HL-60 (cell line): ENCODE measurements at regions not wholly inside any gene's neighbourhood (a gene's known extent, or its start where the extent isn't known, plus 50 kb on each side); places are given as distances from the start of the nearest gene placed in this dataset.

Experiments
- DNase-seq, 2 experiments: peaks; one replicate each; pipeline ENCODE4 v3.0.0-alpha.2; 2010 to 2020; ENCODE audit warnings: low read depth in 1 of 2, low spot score in 1 of 2
- H3K27ac ChIP-seq: fragments of 250-450 bp; sonication (Bioruptor Pico); replicated peaks from 2 replicates; pipeline ENCODE4 v1.5.1; 2020; ENCODE audit warnings: mild to moderate bottlenecking, moderate library complexity
- H3K27me3 ChIP-seq: fragments of 250-450 bp; sonication (Bioruptor Pico); 2 replicates; pipeline ENCODE4 v1.5.1; 2021; ENCODE audit warnings: mild to moderate bottlenecking, moderate library complexity; ENCODE audit not compliant: insufficient read depth, poor library complexity, severe bottlenecking
- H3K4me3 ChIP-seq: replicated peaks from 2 replicates; pipeline ENCODE4 v1.5.1; 2011; ENCODE audit warnings: mild to moderate bottlenecking, control low read depth, low read length; ENCODE audit not compliant: insufficient read depth
- GABPA ChIP-seq: IDR thresholded peaks from 2 replicates; pipeline ENCODE4 v1.6.1; 2012; ENCODE audit warnings: low read depth
- POLR2AphosphoS5 ChIP-seq: IDR thresholded peaks from 2 replicates; pipeline ENCODE4 v1.6.1; 2012; ENCODE audit warnings: low read depth
- SPI1 ChIP-seq: IDR thresholded peaks from 2 replicates; pipeline ENCODE4 v1.6.1; 2012; ENCODE audit warnings: low read depth, mild to moderate bottlenecking, borderline replicate concordance
- TF ChIP-seq, protein P1 (sequence below): IDR thresholded peaks from one replicate; pipeline ENCODE4 v1.5.1; 2011; ENCODE audit warnings: low read length, control low read depth, inconsistent platforms; ENCODE audit not compliant: insufficient read depth
- TF ChIP-seq, protein P2 (sequence below): IDR thresholded peaks from 2 replicates; pipeline ENCODE4 v1.6.1; 2012; ENCODE audit warnings: low read depth; ENCODE audit not compliant: insufficient replicate concordance

DNA sequence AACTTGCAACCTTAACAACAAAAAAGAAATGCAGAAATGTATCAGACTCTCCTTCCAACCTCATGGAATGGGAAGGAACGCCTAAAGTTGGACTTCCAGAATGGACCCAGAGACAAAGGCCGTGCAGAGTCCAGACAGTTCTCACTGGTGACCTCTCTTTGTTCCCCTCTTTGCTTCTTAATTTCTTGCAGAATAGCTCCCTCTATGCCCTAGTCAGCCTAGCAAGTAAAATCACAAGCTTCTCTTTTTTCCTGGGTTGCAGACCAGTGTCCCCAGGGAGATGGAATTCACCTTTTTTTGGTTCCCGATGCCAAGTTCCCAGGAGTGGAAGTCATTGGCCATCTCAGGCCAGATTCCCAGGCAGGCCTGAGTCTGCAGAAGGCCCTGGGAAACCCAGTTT is 278.0 kb downstream of the CCSER2 start:
- TF ChIP-seq, protein P1, sequence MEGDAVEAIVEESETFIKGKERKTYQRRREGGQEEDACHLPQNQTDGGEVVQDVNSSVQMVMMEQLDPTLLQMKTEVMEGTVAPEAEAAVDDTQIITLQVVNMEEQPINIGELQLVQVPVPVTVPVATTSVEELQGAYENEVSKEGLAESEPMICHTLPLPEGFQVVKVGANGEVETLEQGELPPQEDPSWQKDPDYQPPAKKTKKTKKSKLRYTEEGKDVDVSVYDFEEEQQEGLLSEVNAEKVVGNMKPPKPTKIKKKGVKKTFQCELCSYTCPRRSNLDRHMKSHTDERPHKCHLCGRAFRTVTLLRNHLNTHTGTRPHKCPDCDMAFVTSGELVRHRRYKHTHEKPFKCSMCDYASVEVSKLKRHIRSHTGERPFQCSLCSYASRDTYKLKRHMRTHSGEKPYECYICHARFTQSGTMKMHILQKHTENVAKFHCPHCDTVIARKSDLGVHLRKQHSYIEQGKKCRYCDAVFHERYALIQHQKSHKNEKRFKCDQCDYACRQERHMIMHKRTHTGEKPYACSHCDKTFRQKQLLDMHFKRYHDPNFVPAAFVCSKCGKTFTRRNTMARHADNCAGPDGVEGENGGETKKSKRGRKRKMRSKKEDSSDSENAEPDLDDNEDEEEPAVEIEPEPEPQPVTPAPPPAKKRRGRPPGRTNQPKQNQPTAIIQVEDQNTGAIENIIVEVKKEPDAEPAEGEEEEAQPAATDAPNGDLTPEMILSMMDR = no peak
- TF ChIP-seq POLR2AphosphoS5 = no peak
- no peak for TF ChIP-seq SPI1
- no peak for TF ChIP-seq GABPA
- H3K4me3 ChIP-seq = no peak overlapping the region
- DNase-seq = no peak
- H3K27ac ChIP-seq = no peak overlapping the region
- peaks cover 2% of the 10 kb centered on the region for H3K27me3 ChIP-seq

DNA sequence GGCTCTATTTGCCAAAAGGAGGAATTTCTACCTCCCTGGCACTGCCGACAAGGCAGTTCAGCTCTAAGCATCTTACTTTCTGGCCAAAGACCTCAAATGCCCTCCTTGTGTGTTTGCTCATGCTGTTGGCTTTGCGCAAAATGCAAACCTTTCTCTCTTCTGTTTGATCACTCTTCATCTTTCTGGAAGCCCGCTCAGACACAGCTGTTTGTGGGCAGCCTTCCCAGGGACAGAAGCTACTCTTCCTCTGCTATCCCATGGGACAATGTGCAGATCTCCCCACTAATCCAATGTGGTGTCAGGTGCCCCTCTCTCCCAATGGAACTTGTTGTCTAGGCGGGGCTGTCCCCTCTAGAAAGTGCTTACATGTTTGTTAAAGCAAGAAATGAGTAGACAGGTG is 278.7 kb downstream of the CCSER2 start:
- peaks cover 2% of the 10 kb centered on the region for H3K27me3 ChIP-seq
- no peak overlapping the region for H3K4me3 ChIP-seq
- no peak for DNase-seq
- no peak overlapping the region for H3K27ac ChIP-seq
- no peak for TF ChIP-seq SPI1
- TF ChIP-seq, protein P1 = no peak
- no peak for TF ChIP-seq POLR2AphosphoS5
- TF ChIP-seq GABPA = no peak
- TF ChIP-seq, protein P2, sequence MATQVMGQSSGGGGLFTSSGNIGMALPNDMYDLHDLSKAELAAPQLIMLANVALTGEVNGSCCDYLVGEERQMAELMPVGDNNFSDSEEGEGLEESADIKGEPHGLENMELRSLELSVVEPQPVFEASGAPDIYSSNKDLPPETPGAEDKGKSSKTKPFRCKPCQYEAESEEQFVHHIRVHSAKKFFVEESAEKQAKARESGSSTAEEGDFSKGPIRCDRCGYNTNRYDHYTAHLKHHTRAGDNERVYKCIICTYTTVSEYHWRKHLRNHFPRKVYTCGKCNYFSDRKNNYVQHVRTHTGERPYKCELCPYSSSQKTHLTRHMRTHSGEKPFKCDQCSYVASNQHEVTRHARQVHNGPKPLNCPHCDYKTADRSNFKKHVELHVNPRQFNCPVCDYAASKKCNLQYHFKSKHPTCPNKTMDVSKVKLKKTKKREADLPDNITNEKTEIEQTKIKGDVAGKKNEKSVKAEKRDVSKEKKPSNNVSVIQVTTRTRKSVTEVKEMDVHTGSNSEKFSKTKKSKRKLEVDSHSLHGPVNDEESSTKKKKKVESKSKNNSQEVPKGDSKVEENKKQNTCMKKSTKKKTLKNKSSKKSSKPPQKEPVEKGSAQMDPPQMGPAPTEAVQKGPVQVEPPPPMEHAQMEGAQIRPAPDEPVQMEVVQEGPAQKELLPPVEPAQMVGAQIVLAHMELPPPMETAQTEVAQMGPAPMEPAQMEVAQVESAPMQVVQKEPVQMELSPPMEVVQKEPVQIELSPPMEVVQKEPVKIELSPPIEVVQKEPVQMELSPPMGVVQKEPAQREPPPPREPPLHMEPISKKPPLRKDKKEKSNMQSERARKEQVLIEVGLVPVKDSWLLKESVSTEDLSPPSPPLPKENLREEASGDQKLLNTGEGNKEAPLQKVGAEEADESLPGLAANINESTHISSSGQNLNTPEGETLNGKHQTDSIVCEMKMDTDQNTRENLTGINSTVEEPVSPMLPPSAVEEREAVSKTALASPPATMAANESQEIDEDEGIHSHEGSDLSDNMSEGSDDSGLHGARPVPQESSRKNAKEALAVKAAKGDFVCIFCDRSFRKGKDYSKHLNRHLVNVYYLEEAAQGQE = no peak

DNA sequence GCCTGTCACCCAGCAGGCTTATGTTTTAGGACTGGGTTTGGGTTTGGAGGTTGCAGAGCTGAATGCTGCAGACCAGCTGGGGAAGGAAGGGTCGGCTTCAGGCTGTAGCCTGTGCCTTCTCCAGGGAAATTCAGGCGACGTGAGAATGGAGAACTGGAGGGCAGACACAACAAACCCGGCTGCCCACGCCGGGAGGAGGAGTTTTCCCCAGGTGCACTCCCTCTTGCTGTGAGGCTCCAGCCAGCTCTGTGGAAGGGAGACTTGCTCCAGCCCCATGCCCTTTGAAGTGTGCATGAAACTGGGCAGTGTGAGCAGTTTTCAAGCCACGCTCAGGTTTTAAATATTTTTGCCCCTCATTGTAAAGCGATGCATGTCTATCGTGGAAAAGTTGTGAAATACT is 279.1 kb downstream of the CCSER2 start:
- TF ChIP-seq, protein P1 = no peak
- TF ChIP-seq, protein P2 = no peak
- TF ChIP-seq GABPA (no peak), POLR2AphosphoS5 (no peak), SPI1 (no peak)
- peaks cover 2% of the 10 kb centered on the region for H3K27me3 ChIP-seq
- no peak for DNase-seq
- no peak overlapping the region for H3K4me3 ChIP-seq
- no peak overlapping the region for H3K27ac ChIP-seq

DNA sequence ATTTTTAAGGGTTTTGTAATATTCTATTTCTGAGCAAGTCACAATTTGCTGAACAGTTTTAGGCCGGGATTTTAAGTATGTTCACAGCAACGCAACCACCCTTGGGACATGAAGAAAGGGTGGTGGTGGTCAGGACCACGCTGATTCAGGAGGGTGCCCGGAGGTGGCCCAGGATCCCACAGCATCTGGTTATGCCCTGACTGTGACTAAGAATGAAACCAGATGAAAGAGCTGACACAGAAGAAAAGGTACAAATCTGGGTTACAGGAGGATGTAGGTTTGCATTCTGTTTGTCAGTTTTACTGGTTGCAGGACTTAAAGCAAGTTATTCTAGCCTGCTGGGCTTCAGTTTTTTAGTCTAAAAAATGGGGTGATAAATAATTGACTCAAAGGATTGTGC is 279.7 kb downstream of the CCSER2 start:
- no peak for DNase-seq
- H3K27ac ChIP-seq = no peak overlapping the region
- H3K27me3 ChIP-seq = peaks cover 2% of the 10 kb centered on the region
- no peak overlapping the region for H3K4me3 ChIP-seq
- TF ChIP-seq SPI1 = no peak
- no peak for TF ChIP-seq GABPA
- no peak for TF ChIP-seq POLR2AphosphoS5
- TF ChIP-seq, protein P1 = no peak
- TF ChIP-seq, protein P2 = no peak
